Fibroblast of the aortic adventitia (primary cell): ENCODE measurements at regions not wholly inside any gene's neighbourhood (a gene's known extent, or its start where the extent isn't known, plus 50 kb on each side); places are given as distances from the start of the nearest gene placed in this dataset.
A peak's percentile ranks its signal among the peaks of the same experiment; 100 is the strongest.

Experiments used
- DNase-seq: peaks from one replicate; pipeline ENCODE4 v3.0.0-alpha.2; 2010; ENCODE audit warnings: low read depth
- H3K4me3 ChIP-seq: 2 replicates; pipeline ENCODE4 v1.5.1; 2011; ENCODE audit warnings: low read depth, mild to moderate bottlenecking, control low read depth, low read length, moderate library complexity
- TF ChIP-seq, protein P1 (sequence below): IDR thresholded peaks from 2 replicates; pipeline ENCODE4 v1.5.1; 2011; ENCODE audit warnings: mild to moderate bottlenecking, low read length, control low read depth, inconsistent platforms; ENCODE audit not compliant: insufficient read depth

DNA sequence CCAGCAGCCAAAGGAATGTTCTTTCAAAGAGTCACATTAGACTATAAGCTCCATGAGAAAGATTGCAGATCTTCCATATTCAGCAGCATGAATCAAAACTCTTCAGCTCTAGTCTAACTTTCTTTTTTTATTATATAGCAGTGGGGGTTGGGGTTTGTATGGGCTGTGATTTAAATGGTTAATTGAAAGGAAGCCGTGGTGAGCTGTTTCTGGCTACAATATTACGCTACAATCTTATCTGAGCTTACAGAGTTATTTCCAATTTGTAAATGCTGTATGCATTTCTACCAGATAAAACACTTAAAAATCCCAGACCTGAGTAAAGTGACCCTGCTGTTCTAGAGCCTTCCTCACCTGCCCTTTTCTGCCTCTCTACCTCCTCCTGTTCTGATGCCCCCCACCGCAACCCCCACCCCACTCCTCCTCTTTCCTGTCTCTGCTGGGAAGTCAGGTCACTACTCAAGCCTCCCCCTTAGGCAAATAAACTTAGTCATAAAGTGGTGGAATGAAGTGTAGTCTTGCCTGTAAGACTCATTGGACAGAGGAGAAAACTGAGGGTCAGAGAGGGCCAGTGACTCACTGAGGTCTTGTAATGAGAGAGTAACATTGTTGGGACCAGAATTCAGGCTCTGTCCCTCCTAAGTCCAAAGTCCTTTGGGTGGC is 1089.5 kb downstream of the BCL11B start:
- DNase-seq, result peak; percentile 3
- TF ChIP-seq, protein P1, sequence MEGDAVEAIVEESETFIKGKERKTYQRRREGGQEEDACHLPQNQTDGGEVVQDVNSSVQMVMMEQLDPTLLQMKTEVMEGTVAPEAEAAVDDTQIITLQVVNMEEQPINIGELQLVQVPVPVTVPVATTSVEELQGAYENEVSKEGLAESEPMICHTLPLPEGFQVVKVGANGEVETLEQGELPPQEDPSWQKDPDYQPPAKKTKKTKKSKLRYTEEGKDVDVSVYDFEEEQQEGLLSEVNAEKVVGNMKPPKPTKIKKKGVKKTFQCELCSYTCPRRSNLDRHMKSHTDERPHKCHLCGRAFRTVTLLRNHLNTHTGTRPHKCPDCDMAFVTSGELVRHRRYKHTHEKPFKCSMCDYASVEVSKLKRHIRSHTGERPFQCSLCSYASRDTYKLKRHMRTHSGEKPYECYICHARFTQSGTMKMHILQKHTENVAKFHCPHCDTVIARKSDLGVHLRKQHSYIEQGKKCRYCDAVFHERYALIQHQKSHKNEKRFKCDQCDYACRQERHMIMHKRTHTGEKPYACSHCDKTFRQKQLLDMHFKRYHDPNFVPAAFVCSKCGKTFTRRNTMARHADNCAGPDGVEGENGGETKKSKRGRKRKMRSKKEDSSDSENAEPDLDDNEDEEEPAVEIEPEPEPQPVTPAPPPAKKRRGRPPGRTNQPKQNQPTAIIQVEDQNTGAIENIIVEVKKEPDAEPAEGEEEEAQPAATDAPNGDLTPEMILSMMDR, result no peak
- no peak overlapping the region for H3K4me3 ChIP-seq

DNA sequence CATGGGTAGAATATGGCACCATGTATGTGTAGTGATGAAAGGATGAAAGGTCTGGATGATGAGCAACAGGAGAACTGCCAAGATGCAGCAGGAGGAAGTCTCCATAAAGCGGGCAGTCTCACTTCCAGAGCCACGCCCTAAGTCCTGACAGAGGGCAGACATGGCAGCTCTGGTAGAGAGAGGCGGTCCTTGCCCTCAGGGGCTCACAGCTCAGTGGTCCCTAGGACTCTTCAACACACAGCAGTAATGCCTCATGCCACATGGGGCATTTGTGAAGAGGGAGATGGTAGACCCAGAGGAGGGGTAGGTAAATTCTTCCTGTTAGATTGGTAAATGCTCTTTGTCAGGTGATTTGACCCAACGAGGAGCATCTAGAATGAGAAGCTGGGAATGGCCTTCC is 1088.4 kb downstream of the BCL11B start:
- H3K4me3 ChIP-seq, result no peak overlapping the region
- DNase-seq, result no peak
- TF ChIP-seq, protein P1, result no peak

DNA sequence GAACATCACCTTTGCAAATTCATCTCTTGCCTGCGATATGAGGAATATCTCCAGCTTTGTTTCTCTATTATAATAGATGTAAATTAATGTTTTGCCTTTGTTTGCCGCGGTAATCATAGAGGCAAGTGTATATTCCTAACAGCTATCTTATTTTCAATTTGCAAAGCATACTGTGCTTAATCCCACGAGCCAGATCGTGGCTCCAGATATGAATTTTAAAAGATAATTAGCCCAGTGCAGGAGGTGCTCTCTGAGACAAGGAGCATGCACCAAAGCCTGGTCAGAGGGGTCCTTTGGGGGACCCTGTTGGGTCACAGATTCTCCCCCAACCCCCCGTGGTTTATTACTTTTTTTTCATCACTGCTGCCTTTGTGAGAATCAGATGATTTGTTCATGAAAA is 1087.5 kb downstream of the BCL11B start:
- no peak for DNase-seq
- no peak overlapping the region for H3K4me3 ChIP-seq
- TF ChIP-seq, protein P1, result no peak

DNA sequence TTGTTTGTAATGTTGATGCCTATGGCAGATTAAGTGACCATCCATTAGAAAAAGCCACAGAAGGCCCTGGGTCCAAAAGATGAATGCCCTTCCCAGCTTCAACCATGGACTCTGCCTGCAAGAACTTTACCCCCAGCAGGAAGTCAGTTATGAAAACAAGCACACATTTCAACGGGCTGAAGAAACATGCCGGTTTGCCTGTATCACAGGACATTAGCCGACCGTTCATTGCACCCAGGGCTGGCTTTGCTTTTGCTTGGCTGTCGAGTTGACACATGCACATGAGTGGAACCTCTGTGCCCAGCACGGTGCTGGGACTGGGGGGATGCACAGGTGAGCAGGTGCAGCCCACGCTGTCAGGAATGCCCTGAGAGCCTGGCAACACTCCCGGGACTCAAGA is 1087.0 kb downstream of the BCL11B start:
- no peak overlapping the region for H3K4me3 ChIP-seq
- no peak for DNase-seq
- TF ChIP-seq, protein P1, result no peak

DNA sequence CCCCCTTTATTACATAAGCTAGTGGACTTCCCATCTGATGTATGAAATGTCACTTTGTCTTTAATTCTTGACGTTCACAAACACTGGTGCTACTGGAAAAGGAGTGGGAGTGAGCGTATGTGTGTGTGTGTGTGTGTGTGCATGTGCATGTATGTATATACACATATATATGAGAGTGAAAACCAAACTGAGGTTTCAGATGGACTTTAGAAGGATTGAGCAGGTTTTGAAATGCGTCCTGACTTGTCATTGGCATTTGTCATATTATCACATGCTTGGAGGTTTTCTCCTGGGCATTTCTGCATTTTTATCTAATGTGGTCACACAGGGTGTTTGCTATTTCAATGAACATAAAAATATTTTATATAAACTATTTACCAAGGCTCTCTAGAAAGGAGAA is 1085.9 kb downstream of the BCL11B start:
- no peak for DNase-seq
- no peak overlapping the region for H3K4me3 ChIP-seq
- TF ChIP-seq, protein P1, result no peak

DNA sequence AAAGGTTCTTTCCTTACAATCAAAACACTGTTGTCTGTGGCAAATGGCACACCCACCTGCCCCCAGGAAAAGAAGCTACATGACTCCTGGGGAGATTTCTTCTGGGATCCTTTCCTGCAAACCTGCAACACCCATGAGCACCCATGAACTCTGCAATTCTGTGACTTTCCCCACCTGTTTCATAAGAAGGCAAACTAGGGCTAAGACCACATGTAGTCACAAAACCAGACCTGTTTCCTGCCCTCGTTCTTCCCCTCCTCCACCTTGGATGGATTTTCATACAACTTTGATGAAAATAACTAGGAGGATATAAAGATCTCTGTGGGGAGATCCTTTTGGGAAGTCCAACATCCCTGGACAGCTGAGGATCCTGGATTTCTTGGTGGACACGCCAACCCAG is 1084.7 kb downstream of the BCL11B start:
- TF ChIP-seq, protein P1, result no peak
- no peak overlapping the region for H3K4me3 ChIP-seq
- no peak for DNase-seq

DNA sequence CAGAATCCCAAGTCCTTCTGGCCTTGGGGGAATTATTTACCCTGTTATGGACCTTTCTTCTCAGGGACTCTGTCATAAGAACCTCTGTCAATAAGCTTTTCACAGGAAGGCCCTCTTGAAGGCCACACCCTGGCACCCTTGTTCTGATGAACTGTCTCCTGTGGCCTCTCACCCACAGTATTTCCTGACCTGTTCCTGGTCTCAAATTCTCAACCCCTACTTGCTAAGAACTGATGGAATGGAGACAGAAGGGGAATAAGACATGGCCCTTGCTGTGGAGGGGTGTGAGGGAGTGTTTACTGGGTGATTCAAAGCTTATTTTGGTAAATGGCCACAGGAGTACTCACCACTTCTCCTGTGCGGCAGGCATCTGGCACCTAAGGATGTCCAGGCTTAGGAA is 1082.9 kb downstream of the BCL11B start:
- no peak for DNase-seq
- TF ChIP-seq, protein P1, result no peak
- no peak overlapping the region for H3K4me3 ChIP-seq
